Ectodermal cell (in vitro differentiated cells): ENCODE measurements at regions not wholly inside any gene's neighbourhood (a gene's known extent, or its start where the extent isn't known, plus 50 kb on each side); places are given as distances from the start of the nearest gene placed in this dataset.

Experiments used
- H3K27ac ChIP-seq: 2 replicates; pipeline ENCODE4 v1.7.0; 2013; ENCODE audit warnings: mild to moderate bottlenecking, low read depth, low read length; ENCODE audit not compliant: insufficient read depth, poor library complexity, severe bottlenecking
- H3K27me3 ChIP-seq: 2 replicates; pipeline ENCODE4 v1.7.0; 2013; ENCODE audit warnings: mild to moderate bottlenecking, low read length; ENCODE audit not compliant: insufficient read depth, control insufficient read depth, poor library complexity, severe bottlenecking
- H3K36me3 ChIP-seq: one replicate; pipeline ENCODE4 v1.7.0; 2013; ENCODE audit warnings: low read length; ENCODE audit not compliant: control insufficient read depth, insufficient read depth
- H3K4me1 ChIP-seq: one replicate; pipeline ENCODE4 v1.7.0; 2013; ENCODE audit warnings: low read length; ENCODE audit not compliant: control insufficient read depth, insufficient read depth
- H3K4me3 ChIP-seq: 2 replicates; pipeline ENCODE4 v1.7.0; 2013; ENCODE audit warnings: low read depth, low read length, control low read depth; ENCODE audit not compliant: insufficient read depth
- H3K9me3 ChIP-seq: 2 replicates; pipeline ENCODE4 v1.7.0; 2013; ENCODE audit warnings: mild to moderate bottlenecking, low read length, moderate library complexity; ENCODE audit not compliant: control insufficient read depth
- WGBS, 2 experiments: methylation state at CpG; one replicate each; pipeline ENCODE4 v1.1.7; 2013; ENCODE audit warnings: missing lambda C conversion rate in 2 of 2; 5-methylcytosine and 5-hydroxymethylcytosine counted together

DNA sequence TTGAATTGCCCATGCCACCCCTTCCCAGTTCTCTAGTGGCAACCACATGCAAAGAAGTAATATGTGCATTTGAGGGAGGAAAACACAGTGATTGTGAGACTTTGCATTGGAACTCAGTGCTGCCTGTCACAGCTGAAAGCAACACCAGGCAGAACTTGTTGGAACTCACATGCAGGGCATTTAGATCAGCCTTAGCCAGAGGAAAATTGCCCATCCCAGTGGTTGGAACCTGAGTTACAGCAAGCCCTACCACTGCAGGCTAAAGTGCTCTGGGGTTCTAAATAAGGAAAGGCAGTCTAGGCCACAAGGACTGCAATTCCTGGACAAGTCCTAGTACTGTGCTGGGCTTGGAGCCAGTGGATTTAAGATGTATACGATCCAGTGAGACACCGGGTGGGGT, 245.3 kb upstream of the UFL1 start:
- 91 to 100% methylated on average over 2 of the region's 2 CpGs for WGBS, 2 experiments

GRCh38 chr6:96276856-96277255, 244.8 kb upstream of the UFL1 start:
- no peaks in the 10 kb centered on the region for H3K27me3 ChIP-seq
- no peak overlapping the region for H3K27ac ChIP-seq
- no peaks in the 10 kb centered on the region for H3K4me1 ChIP-seq
- no peaks in the 10 kb centered on the region for H3K9me3 ChIP-seq
- H3K4me3 ChIP-seq = no peak overlapping the region
- H3K36me3 ChIP-seq = no peaks in the 10 kb centered on the region

More for the DNA sequence above, 245.3 kb upstream of the UFL1 start:
- no peak overlapping the region for H3K4me3 ChIP-seq
- H3K36me3 ChIP-seq = no peaks in the 10 kb centered on the region
- H3K27me3 ChIP-seq = no peaks in the 10 kb centered on the region
- no peak overlapping the region for H3K27ac ChIP-seq
- no peaks in the 10 kb centered on the region for H3K9me3 ChIP-seq
- H3K4me1 ChIP-seq = no peaks in the 10 kb centered on the region

GRCh38 chr6:96279084-96279483, 242.5 kb upstream of the UFL1 start:
- Histone ChIP-seq H3K4me1 (no peaks in the 10 kb centered on the region), H3K9me3 (no peaks in the 10 kb centered on the region), H3K27me3 (no peaks in the 10 kb centered on the region), H3K36me3 (no peaks in the 10 kb centered on the region), H3K27ac (no peak overlapping the region), H3K4me3 (no peak overlapping the region)
- 92 to 94% methylated on average over 1 of the region's 1 CpG for WGBS, 2 experiments

- Histone ChIP-seq H3K4me1 (no peaks in the 10 kb centered on the region), H3K9me3 (no peaks in the 10 kb centered on the region), H3K4me3 (no peak overlapping the region), H3K27me3 (no peaks in the 10 kb centered on the region), H3K36me3 (no peaks in the 10 kb centered on the region), H3K27ac (no peak overlapping the region)
- 100% methylated on average over 1 of the region's 1 CpG; no CpG with 5 or more reads in 1 of the 2 experiments for WGBS, 2 experiments
These were observed 235.1 kb upstream of the UFL1 start for GRCh38 chr6:96286503-96286902.

GRCh38 chr6:96299525-96299924, 222.1 kb upstream of the UFL1 start:
- no peak overlapping the region for H3K4me3 ChIP-seq
- H3K9me3 ChIP-seq = no peaks in the 10 kb centered on the region
- no peak overlapping the region for H3K27ac ChIP-seq
- no peaks in the 10 kb centered on the region for H3K4me1 ChIP-seq
- WGBS, 2 experiments = 92 to 97% methylated on average over 1 of the region's 1 CpG
- no peaks in the 10 kb centered on the region for H3K27me3 ChIP-seq
- H3K36me3 ChIP-seq = no peaks in the 10 kb centered on the region

- H3K27ac ChIP-seq = no peak overlapping the region
- H3K4me1 ChIP-seq = no peaks in the 10 kb centered on the region
- H3K36me3 ChIP-seq = no peaks in the 10 kb centered on the region
- no peaks in the 10 kb centered on the region for H3K27me3 ChIP-seq
- 82 to 93% methylated on average over 3 of the region's 3 CpGs for WGBS, 2 experiments
- H3K9me3 ChIP-seq = no peaks in the 10 kb centered on the region
- no peak overlapping the region for H3K4me3 ChIP-seq
These were observed 220.6 kb upstream of the UFL1 start for GRCh38 chr6:96301023-96301422.

- no peaks in the 10 kb centered on the region for H3K27me3 ChIP-seq
- H3K27ac ChIP-seq = no peak overlapping the region
- 79 to 90% methylated on average over 1 to 2 of the region's 2 CpGs for WGBS, 2 experiments
- no peaks in the 10 kb centered on the region for H3K36me3 ChIP-seq
- H3K4me3 ChIP-seq = no peak overlapping the region
- no peaks in the 10 kb centered on the region for H3K4me1 ChIP-seq
- H3K9me3 ChIP-seq = no peaks in the 10 kb centered on the region
These were observed 219.8 kb upstream of the UFL1 start for GRCh38 chr6:96301781-96302180.

- Histone ChIP-seq H3K9me3 (no peaks in the 10 kb centered on the region), H3K27ac (no peak overlapping the region), H3K27me3 (no peaks in the 10 kb centered on the region), H3K4me1 (no peaks in the 10 kb centered on the region), H3K4me3 (no peak overlapping the region), H3K36me3 (no peaks in the 10 kb centered on the region)
- WGBS, 2 experiments = 91 to 95% methylated on average over 3 of the region's 3 CpGs
These were observed 218.6 kb upstream of the UFL1 start for GRCh38 chr6:96302991-96303390.

DNA sequence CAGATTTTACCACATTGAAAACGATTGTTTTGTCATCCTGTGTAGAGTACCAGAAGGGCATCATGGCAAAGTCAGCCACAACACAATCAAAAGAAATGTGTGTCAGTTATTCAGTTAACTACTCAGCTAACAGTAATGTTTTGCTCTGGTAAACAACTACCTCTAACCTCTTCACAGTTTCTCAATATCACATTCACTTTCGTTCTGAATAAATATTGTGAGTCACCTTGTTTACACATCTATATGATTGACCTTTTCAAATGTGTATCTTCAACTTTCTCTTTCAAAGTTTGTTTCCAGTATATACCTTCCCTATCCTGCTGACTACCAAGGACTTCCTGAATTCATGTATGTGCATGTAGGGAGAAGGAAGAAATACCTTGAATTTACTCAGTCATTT, 216.6 kb upstream of the UFL1 start:
- no peaks in the 10 kb centered on the region for H3K9me3 ChIP-seq
- H3K27ac ChIP-seq = no peak overlapping the region
- 73 to 85% methylated on average over 2 of the region's 2 CpGs for WGBS, 2 experiments
- no peaks in the 10 kb centered on the region for H3K4me1 ChIP-seq
- no peaks in the 10 kb centered on the region for H3K36me3 ChIP-seq
- H3K27me3 ChIP-seq = no peaks in the 10 kb centered on the region
- H3K4me3 ChIP-seq = no peak overlapping the region

DNA sequence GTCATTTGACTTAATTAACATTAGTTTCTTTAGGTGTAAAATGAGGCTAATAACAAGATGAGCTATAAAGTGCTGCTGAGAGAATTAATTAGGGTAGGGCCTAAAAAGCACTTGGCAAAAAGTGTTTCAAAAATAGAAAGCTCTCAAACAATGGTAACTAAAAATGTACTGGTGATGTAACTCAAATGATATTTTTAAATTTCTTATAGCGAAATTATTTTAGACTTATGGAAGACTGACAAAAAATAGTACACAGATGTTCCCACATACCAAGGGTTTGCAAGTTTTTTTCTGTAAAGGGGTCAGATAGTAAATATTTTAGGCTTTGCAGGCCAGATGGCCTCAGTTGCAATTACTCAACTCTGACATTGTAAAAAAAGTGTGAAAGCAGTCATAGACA, 190.7 kb upstream of the UFL1 start:
- Histone ChIP-seq H3K4me1 (no peaks in the 10 kb centered on the region), H3K27ac (no peak overlapping the region), H3K27me3 (no peaks in the 10 kb centered on the region), H3K36me3 (no peaks in the 10 kb centered on the region), H3K9me3 (no peaks in the 10 kb centered on the region), H3K4me3 (no peak overlapping the region)
- WGBS, 2 experiments = 100% methylated on average over 1 of the region's 1 CpG; no CpG with 5 or more reads in 1 of the 2 experiments

- 76 to 92% methylated on average over 3 of the region's 4 CpGs for WGBS, 2 experiments
- no peak overlapping the region for H3K4me3 ChIP-seq
- no peaks in the 10 kb centered on the region for H3K4me1 ChIP-seq
- H3K27ac ChIP-seq = no peak overlapping the region
- no peaks in the 10 kb centered on the region for H3K27me3 ChIP-seq
- H3K9me3 ChIP-seq = no peaks in the 10 kb centered on the region
- no peaks in the 10 kb centered on the region for H3K36me3 ChIP-seq
These were observed 181.4 kb upstream of the UFL1 start for GRCh38 chr6:96340164-96340563.
